ENCODE measurements at regions not wholly inside any gene's neighbourhood (a gene's known extent, or its start where the extent isn't known, plus 50 kb on each side); places are given as distances from the start of the nearest gene placed in this dataset.
A peak's percentile ranks its signal among the peaks of the same experiment; 100 is the strongest.

DNA sequence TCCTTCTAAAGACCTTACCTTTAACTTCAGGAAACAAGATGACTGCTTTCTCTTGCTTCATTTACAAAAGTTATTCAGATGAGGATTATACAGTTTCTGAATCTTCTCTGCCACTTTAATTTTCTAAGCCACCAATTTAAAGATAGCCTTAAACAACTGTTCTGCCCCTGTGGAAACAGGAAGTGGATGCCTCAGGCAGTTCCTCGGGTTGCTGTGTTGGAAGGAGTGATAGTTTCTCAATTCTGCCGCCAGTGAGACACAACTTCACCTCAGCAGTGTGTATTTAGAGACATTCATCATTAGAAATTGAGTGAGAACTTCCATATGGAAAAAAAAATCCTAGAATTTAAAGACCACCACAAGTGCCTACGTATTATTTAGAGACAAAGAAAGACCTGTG is 475.1 kb upstream of the WWC1 start:
- TF ChIP-seq, protein P1, sequence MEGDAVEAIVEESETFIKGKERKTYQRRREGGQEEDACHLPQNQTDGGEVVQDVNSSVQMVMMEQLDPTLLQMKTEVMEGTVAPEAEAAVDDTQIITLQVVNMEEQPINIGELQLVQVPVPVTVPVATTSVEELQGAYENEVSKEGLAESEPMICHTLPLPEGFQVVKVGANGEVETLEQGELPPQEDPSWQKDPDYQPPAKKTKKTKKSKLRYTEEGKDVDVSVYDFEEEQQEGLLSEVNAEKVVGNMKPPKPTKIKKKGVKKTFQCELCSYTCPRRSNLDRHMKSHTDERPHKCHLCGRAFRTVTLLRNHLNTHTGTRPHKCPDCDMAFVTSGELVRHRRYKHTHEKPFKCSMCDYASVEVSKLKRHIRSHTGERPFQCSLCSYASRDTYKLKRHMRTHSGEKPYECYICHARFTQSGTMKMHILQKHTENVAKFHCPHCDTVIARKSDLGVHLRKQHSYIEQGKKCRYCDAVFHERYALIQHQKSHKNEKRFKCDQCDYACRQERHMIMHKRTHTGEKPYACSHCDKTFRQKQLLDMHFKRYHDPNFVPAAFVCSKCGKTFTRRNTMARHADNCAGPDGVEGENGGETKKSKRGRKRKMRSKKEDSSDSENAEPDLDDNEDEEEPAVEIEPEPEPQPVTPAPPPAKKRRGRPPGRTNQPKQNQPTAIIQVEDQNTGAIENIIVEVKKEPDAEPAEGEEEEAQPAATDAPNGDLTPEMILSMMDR (conservative IDR thresholded peaks at IDR 0.05; ENCODE audit: control insufficient read depth, insufficient read depth, low read depth, low read length), result no peak
- no peak for DNase-seq (ENCODE audit: low read depth)
- no peak overlapping the region for H3K4me3 ChIP-seq (ENCODE audit: control insufficient read depth, low read depth, low read length)

DNA sequence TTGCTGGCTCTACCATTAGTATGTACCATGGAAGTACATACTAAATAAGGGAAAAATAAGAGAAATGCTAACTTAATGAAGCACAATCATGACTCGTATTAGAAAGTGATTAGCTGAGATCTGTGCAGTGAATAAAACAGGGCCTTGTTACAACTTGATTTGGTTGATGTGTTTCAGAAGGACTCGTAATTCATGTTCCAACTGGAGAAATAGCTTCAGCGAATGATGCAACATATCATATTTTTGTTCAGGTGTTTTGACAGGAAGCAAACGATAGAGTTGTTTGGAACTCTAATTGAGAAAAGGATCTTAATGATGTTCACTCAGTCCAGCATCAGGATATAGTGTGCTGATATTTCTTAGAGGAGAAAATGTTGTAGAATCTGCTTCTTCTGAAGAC is 474.6 kb upstream of the WWC1 start:
- no peak for DNase-seq (ENCODE audit: low read depth)
- TF ChIP-seq, protein P1 (conservative IDR thresholded peaks at IDR 0.05; ENCODE audit: control insufficient read depth, insufficient read depth, low read depth, low read length), result no peak
- no peak overlapping the region for H3K4me3 ChIP-seq (ENCODE audit: control insufficient read depth, low read depth, low read length)

DNA sequence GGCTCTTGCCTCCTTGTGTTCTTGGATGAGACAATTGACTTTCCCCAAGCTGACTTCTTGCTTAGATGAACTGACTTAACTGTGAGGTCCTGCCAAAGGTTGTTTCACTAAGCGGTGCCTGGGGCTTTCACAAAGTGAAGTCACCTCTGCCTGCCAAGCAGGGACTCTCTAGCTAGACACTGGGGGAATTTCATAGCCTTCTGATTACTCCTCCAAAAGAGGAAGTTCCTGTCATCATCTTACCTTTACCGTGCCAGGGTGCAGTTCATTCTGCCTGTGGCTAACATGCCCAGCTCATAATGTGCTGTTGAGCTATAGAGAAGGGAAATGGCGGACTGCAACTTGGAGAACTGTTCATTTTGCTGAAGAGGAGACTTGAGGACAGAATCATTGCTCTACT is 472.0 kb upstream of the WWC1 start:
- no peak for DNase-seq (ENCODE audit: low read depth)
- TF ChIP-seq, protein P1 (conservative IDR thresholded peaks at IDR 0.05; ENCODE audit: control insufficient read depth, insufficient read depth, low read depth, low read length), result no peak
- no peak overlapping the region for H3K4me3 ChIP-seq (ENCODE audit: control insufficient read depth, low read depth, low read length)

DNA sequence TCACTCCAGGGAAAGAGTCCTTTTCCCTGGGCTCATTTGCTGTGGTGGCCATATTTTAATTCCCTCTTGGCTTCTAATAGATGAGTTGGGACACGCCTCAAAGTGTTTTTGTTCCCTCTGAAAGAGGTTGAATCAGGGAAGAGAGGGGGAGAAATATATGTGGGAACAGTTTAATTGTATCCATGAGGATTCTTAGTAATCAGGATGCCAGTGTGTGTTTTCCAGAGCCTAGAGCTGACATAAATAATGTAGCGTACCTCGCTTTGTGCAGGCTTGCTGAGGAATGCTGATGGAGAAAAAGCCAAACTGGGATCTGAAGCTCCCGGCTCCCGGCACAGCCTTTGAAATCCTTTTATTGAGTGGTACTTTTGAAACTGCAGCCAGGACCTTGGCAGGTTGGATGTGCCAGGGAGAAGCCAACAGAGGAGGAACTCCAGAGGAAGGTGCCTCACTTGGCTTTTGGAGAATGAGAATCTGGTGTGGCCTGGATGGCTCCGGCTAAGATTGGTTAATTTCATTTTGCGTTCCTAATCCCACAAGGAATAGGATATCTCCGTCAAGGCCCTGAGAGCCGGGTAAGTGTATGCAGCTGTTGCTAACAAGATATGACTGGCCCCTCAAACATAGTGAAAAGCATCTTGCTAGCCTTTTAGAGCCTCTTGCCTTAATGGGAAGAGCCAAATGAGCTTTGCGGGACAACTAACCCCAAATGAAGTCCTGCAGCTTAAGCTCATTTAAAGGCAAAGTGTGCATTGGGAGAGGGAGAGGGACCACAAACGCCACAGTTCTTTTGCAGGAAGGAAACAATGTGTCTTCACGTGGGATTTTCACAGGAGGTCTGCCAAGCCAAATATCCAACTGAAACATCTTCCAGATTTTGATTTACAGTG is 471.1 kb upstream of the WWC1 start:
- peak; percentile 30 for DNase-seq (ENCODE audit: low read depth)
- TF ChIP-seq, protein P1 (conservative IDR thresholded peaks at IDR 0.05; ENCODE audit: control insufficient read depth, insufficient read depth, low read depth, low read length), result no peak
- no peak overlapping the region for H3K4me3 ChIP-seq (ENCODE audit: control insufficient read depth, low read depth, low read length)

DNA sequence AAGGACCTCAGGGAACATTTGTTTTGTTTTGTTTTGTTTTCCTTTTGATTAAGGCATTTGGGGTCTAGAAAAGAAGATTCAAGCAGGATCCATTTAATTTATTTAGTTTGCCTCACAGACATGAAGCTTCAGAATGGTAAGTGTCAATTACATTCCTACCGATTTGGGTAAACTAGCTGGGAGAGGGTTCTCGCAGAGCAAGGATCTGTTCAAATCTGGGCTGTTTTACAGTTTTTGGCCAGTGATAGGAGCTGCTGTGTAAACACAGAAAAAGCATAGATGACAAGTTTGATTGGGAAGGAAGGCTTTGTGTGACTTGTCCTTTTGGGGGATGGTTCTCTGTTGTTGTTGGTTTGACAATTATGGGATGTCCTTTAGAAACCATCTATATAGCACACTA is 470.3 kb upstream of the WWC1 start:
- DNase-seq (ENCODE audit: low read depth), result no peak
- H3K4me3 ChIP-seq (ENCODE audit: control insufficient read depth, low read depth, low read length), result no peak overlapping the region
- TF ChIP-seq, protein P1 (conservative IDR thresholded peaks at IDR 0.05; ENCODE audit: control insufficient read depth, insufficient read depth, low read depth, low read length), result no peak

DNA sequence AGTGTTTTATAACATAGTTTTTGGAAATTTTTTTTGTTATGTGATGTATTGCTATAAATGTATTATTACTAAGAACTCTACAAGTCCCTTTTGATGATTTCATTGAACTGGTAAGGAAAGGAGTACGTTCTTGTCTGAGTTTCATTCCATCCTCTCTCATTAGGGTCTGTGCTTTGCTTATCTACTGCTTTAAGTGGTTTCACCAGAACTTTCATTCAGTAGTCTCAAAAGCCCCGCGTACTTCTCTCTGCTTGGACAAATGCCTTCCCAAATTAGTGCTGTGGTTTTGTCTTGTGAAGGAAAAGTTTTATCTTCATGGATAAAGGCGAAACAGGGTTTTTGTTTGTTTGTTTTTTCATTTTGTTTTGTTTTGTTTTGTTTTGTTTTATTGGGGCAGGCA is 469.8 kb upstream of the WWC1 start:
- TF ChIP-seq, protein P1 (conservative IDR thresholded peaks at IDR 0.05; ENCODE audit: control insufficient read depth, insufficient read depth, low read depth, low read length), result no peak
- DNase-seq (ENCODE audit: low read depth), result no peak
- H3K4me3 ChIP-seq (ENCODE audit: control insufficient read depth, low read depth, low read length), result no peak overlapping the region
